ENCODE measurements at regions not wholly inside any gene's neighbourhood (a gene's known extent, or its start where the extent isn't known, plus 50 kb on each side); places are given as distances from the start of the nearest gene placed in this dataset.

DNA sequence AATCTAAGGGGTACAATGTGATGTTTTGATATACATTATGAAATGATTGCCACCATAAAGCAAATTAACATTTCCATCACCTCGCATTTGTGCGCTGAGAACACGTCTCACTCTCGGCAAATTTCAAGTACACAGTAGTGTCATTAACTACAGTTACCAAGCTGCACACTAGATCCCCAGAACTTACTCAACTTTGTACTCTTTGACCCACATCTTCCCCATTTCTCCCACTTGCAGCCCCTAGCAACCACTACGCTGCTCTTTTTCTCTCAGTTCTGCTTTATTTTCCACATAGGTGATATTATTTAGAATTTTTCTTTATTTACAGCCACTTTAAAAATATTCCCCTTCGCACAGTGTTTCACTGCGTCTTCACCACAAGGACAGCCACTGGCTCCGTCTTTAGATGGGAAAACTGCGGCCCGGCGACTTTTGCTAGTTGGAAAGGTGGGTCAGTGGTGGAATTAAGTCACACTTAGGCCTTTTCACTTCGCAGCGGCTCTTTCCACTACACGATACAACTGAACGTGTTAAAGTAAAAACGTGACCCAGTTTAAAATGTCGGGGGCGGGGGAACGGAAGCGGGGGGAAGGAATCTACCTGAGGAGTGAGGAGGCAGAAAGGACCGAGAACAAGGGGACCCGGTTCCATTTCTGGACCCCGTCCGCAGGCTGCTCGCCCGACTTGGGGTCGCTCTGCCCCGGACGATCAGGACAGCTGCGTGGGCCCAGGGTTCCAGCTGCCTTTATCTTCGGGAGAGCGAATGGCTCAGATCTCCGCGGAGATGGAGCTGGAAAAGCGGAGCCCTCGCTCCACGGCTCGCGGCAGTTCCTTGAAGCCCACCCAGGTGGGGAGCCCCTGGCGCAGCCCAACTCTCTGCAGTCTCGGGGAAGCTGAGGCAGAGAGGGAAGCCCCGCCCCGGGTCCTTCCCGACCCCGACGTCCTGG is 486.1 kb downstream of the UQCRFS1 start:
- Histone ChIP-seq H3K9me3 (no peaks in the 10 kb centered on the region), H3K4me1 (peaks cover 10% of the 10 kb centered on the region), H3K27ac (no peak overlapping the region), H3K36me3 (replicated peaks in 1 of 2; ENCODE audit: insufficient read depth in 1 of 2, low read depth in 2 of 2) (no peaks in the 10 kb centered on the region), H3K4me3 (no peak overlapping the region), H3K27me3 (peaks cover 0 to 8% of the 10 kb centered on the region in 2 donors)
- WGBS, 2 donors, result 28 to 50% methylated on average over 37 to 44 of the region's 46 CpGs
- TF ChIP-seq POLR2A (IDR thresholded peaks at IDR 0.05), result no peak
- TF ChIP-seq, protein P1, sequence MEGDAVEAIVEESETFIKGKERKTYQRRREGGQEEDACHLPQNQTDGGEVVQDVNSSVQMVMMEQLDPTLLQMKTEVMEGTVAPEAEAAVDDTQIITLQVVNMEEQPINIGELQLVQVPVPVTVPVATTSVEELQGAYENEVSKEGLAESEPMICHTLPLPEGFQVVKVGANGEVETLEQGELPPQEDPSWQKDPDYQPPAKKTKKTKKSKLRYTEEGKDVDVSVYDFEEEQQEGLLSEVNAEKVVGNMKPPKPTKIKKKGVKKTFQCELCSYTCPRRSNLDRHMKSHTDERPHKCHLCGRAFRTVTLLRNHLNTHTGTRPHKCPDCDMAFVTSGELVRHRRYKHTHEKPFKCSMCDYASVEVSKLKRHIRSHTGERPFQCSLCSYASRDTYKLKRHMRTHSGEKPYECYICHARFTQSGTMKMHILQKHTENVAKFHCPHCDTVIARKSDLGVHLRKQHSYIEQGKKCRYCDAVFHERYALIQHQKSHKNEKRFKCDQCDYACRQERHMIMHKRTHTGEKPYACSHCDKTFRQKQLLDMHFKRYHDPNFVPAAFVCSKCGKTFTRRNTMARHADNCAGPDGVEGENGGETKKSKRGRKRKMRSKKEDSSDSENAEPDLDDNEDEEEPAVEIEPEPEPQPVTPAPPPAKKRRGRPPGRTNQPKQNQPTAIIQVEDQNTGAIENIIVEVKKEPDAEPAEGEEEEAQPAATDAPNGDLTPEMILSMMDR (IDR thresholded peaks at IDR 0.05), result no peak
- DNase-seq (no peak), ATAC-seq (no peak)
- intact Hi-C loops (cut with DNase I), result no loop called here

DNA sequence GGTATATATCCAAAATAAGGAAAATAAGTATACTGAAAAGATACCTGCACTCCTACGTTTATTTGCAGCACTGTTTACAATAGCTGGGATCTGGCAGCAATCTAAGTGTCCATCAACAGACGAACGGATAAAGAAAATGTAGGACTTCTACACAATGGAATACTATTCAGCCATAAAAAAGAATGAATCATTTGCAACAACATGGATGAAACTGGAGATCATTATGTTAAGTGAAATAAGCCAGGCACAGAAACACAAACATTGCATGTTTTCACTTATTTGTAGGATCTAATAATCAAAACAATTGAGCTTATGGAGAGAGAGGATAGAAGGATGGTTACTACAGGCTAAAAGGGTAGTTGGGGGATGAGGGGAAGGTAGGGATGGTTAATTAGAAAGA is 494.0 kb downstream of the UQCRFS1 start:
- TF ChIP-seq POLR2A (IDR thresholded peaks at IDR 0.05), result no peak
- TF ChIP-seq, protein P1 (IDR thresholded peaks at IDR 0.05), result no peak
- 66% methylated on average over 3 of the region's 3 CpGs for WGBS, 2 donors
- Histone ChIP-seq H3K36me3 (replicated peaks in 1 of 2; ENCODE audit: insufficient read depth in 1 of 2, low read depth in 2 of 2) (no peaks in the 10 kb centered on the region), H3K9me3 (no peaks in the 10 kb centered on the region), H3K27ac (no peak overlapping the region), H3K4me3 (no peak overlapping the region), H3K4me1 (no peaks in the 10 kb centered on the region), H3K27me3 (no peaks in the 10 kb centered on the region)
- DNase-seq (no peak), ATAC-seq (no peak)
- intact Hi-C loops (cut with DNase I), result no loop called here

DNA sequence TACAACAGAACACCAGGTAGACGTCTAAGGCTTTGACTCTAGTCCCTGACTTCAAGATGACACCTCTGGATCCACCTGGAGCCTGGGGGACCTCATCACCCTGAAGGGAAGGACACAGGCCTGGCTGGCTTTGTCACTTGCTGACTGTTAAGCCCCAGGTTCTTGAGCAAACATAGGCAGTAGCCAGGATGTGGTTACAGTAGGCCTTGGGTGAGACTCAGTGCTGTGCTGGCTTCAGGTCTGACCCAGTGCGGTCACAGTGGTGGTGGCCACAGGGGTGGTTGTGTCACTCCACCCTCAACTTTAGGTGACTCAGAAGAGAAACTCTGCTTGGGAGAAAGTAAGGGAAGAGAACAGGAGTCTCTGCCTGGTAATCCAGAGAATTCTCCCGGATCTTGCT is 497.8 kb downstream of the UQCRFS1 start:
- H3K27ac ChIP-seq, result no peak overlapping the region

DNA sequence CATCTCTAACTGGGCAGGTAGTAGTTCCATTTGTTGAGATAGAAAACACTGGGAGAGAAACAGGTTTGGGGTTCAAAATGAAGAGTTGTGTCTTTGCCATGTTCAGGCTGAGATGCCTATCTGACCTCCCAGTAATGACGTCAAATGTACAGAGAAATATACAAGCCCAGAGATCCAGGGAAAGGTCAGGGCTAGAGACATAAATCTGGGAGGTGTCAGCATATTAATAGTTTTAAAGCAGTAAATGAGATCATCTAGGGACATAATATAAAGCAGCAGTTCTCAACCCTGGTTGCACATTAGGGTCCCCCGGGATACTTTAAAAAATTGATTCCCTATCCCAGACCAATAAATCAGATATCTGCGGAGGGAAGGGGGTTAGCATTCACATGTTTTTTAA is 501.5 kb downstream of the UQCRFS1 start:
- intact Hi-C loops (cut with DNase I), result loop anchor here (5.0 kb wide), 1 partner anchor 249 kb away; no protein-coding TSS in a partner anchor
- DNase-seq (no peak), ATAC-seq (no peak)
- Histone ChIP-seq H3K4me3 (no peak overlapping the region), H3K27me3 (no peaks in the 10 kb centered on the region), H3K4me1 (no peaks in the 10 kb centered on the region), H3K36me3 (replicated peaks in 1 of 2; ENCODE audit: insufficient read depth in 1 of 2, low read depth in 2 of 2) (no peaks in the 10 kb centered on the region), H3K27ac (no peak overlapping the region), H3K9me3 (no peaks in the 10 kb centered on the region)
- 46 to 50% methylated on average over 3 of the region's 3 CpGs for WGBS, 2 donors
- TF ChIP-seq, protein P1 (IDR thresholded peaks at IDR 0.05), result no peak
- no peak for TF ChIP-seq POLR2A (IDR thresholded peaks at IDR 0.05)

More for the DNA sequence above, 497.8 kb downstream of the UQCRFS1 start:
- WGBS, 2 donors, result 67 to 83% methylated on average over 3 of the region's 3 CpGs
- intact Hi-C loops (cut with DNase I), result no loop called here
- DNase-seq, result no peak
- TF ChIP-seq, protein P1 (IDR thresholded peaks at IDR 0.05), result no peak
- no peak overlapping the region for H3K4me3 ChIP-seq
- no peaks in the 10 kb centered on the region for H3K27me3 ChIP-seq
- no peaks in the 10 kb centered on the region for H3K36me3 ChIP-seq (replicated peaks in 1 of 2; ENCODE audit: insufficient read depth in 1 of 2, low read depth in 2 of 2)
- no peaks in the 10 kb centered on the region for H3K9me3 ChIP-seq
- no peaks in the 10 kb centered on the region for H3K4me1 ChIP-seq
- ATAC-seq, result no peak
